GM10248 (cell line): ENCODE measurements at regions not wholly inside any gene's neighbourhood (a gene's known extent, or its start where the extent isn't known, plus 50 kb on each side); places are given as distances from the start of the nearest gene placed in this dataset.

Source experiments
- CTCF ChIA-PET: fragments of 300-600 bp; sonication (Branson Sonifier 250); formaldehyde crosslinking; extraction: SDS; loops from one replicate; lab custom pipeline; 2021; ENCODE audit warnings: antibody characterized with exemption; lab: Yijun Ruan, JAX
- POLR2A ChIA-PET: fragments of 350-650 bp; sonication (Branson Sonifier 250); formaldehyde crosslinking; extraction: SDS; loops from one replicate; lab custom pipeline; 2020; ENCODE audit warnings: antibody characterized with exemption; lab: Yijun Ruan, JAX
- DNase-seq: peaks from one replicate; pipeline ENCODE4 v3.0.0; 2012; ENCODE audit errors: extremely low spot score
- TF ChIP-seq, protein P1 (sequence below): IDR thresholded peaks from 2 replicates; pipeline ENCODE4 v1.5.1; 2012; ENCODE audit warnings: mild to moderate bottlenecking, low read depth; ENCODE audit errors: extremely low read depth, missing control alignments, control extremely low read depth

DNA sequence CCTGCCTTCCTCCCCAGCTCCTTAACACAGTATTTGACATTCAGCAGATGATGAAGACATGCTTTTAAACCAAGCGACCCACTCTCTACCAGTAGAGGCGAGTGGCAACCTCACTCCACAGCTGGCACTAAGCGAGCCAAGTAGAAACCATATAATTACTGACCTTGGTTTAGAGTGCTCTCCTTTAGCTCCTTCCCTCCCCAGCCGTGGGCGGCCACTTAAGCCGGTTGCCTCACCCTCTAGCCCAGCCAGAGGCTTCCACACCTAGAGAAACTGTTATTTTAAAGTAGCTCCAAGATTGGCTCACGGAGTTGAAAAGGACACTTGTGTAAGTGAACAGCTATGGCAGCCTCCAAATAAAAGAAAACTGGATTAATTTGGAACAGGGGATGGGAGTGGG is 109.1 kb upstream of the CRHR1 start:
- TF ChIP-seq, protein P1, sequence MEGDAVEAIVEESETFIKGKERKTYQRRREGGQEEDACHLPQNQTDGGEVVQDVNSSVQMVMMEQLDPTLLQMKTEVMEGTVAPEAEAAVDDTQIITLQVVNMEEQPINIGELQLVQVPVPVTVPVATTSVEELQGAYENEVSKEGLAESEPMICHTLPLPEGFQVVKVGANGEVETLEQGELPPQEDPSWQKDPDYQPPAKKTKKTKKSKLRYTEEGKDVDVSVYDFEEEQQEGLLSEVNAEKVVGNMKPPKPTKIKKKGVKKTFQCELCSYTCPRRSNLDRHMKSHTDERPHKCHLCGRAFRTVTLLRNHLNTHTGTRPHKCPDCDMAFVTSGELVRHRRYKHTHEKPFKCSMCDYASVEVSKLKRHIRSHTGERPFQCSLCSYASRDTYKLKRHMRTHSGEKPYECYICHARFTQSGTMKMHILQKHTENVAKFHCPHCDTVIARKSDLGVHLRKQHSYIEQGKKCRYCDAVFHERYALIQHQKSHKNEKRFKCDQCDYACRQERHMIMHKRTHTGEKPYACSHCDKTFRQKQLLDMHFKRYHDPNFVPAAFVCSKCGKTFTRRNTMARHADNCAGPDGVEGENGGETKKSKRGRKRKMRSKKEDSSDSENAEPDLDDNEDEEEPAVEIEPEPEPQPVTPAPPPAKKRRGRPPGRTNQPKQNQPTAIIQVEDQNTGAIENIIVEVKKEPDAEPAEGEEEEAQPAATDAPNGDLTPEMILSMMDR = no peak
- ChIA-PET POLR2A (no interaction called here), CTCF (interaction anchor here (1.3 kb wide), 1 partner anchor 17 kb away, joined by 3 read pairs; no protein-coding TSS in a partner anchor)
- DNase-seq = no peak

DNA sequence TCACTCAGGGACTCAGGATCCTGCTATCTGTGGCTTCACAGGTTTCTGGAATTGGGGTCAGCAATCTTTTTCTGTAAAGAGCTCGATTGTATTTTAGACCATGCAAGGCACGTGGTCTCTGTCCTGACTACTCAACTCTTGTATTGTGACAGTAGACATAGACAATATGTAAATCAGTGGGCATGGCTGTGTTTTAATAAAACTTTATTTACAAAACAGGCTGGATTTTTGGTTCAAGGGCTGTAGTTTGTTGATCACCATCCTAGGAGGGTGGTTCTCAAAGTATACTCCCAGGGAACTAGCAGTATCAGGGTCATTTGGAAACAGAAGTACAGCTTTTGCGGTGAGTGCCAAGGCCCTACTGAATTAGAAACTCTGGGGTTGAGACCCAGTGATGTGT is 108.2 kb upstream of the CRHR1 start:
- CTCF ChIA-PET = interaction anchor here (1.3 kb wide), 1 partner anchor 18 kb away, joined by 3 read pairs; no protein-coding TSS in a partner anchor
- DNase-seq = no peak
- POLR2A ChIA-PET = no interaction called here
- TF ChIP-seq, protein P1 = no peak

DNA sequence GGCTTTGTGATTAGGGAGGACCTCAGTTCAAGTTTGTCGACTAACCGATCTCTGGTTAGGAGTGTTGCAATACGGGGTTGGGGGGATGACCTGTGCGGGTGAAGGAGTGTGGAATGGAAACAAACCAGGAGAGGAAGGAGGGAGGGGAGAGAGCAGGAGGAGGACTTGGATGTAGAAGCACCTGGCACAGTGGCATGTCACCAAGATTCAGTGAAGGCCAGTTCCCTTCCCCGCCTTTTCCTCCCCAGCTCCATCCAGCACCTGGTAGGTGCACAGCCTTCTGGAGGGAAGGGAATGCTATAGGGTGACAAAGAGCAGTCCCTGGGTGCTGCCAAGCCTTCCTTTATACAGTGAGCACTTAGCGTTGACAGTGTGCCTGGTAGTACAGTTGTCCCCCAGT is 107.4 kb upstream of the CRHR1 start:
- CTCF ChIA-PET = no interaction called here
- POLR2A ChIA-PET = no interaction called here
- DNase-seq = no peak
- TF ChIP-seq, protein P1 = no peak

DNA sequence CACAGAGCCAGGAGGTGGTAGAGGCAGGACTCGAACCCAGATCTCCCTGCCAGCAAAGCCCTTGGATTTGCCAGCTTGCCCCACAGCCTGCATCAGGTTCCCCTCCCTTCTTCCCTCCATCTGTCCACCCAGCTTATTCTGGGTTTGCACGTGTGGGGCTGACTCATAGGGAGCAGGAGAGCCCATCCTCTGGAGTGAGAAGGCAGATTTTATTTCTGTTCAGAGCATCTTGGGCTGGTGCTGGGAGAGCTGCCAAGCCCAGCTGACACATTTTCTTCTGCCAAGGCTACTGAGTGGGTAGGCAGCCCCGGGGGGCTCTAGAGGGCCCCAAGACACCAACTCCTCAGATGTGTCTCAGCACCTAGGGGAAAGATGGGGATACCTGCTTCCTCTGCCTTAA is 106.3 kb upstream of the CRHR1 start:
- DNase-seq = no peak
- CTCF ChIA-PET = interaction anchor here (1.0 to 1.3 kb wide), 3 partner anchors 11 to 154 kb away, joined by 3 to 5 read pairs (median 3); no protein-coding TSS in a partner anchor
- POLR2A ChIA-PET = interaction anchor here (1.0 kb wide), 1 partner anchor 18 kb away, joined by 3 read pairs; no protein-coding TSS in a partner anchor
- TF ChIP-seq, protein P1 = no peak

DNA sequence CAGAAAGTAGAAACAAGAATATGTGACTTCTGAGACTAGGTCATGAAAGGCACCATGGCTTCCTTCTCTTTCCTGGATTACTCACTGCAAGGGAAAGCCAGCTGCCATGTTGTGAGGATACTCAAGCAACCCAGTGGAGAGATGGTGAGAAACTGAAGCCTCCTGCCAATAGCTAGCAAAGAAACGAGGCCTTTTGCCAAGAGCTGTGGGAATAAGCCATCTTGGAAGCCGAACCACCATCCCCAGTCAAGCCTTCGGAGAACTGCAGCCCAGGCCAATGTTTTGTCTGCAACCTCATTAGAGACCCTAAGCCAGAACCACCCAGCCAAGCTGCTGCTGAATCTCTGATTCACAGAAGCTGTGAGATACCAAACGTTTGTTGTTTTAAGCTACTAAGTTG is 104.7 kb upstream of the CRHR1 start:
- no peak for DNase-seq
- TF ChIP-seq, protein P1 = no peak
- ChIA-PET CTCF (interaction anchor here (0.8 to 1.1 kb wide), 2 partner anchors 18 to 38 kb away, joined by 3 read pairs; no protein-coding TSS in a partner anchor), POLR2A (no interaction called here)

DNA sequence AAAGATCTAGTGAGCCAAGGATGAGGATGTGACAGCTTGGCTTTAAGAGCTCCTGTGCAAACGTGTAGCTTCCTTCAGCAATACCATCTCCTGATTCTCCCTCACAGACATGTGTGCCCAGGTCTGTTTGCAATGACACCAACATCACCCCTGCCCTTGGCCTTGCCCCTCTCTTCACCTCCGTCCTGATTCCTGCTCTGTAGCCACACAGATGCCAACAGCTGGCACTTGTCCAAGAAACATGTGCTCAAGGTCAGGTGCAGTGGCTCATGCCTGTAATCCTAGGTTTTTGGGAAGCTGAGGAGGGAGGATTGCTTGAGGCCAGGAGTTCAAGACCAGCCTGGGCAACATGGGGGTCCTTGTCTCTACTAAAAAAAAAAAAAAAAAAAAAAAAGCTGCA is 103.8 kb upstream of the CRHR1 start:
- TF ChIP-seq, protein P1 = no peak
- no peak for DNase-seq
- POLR2A ChIA-PET = no interaction called here
- CTCF ChIA-PET = no interaction called here

DNA sequence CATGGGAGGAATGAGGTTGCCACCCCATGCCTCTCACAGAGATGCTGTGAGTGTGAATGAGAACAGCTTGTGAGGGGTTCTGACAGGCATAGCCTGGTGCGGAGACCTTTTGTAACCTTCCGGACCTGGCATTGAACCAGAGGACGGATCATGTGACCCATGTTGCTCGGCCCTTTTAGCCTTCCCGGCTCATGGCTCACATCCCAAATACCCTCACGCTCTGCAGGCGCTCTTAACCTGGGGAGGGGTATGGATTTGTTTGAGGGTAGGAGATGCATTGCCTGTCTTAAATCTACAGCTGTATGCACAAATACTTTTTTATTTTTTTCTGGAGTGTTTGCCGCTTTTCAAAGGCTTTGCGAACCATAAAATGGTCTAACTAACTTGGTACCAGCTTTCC is 102.4 kb upstream of the CRHR1 start:
- DNase-seq = no peak
- ChIA-PET CTCF (interaction anchor here (1.4 kb wide), 1 partner anchor 150 kb away, joined by 3 read pairs; no protein-coding TSS in a partner anchor), POLR2A (no interaction called here)
- TF ChIP-seq, protein P1 = no peak
